ENCODE measurements at regions not wholly inside any gene's neighbourhood (a gene's known extent, or its start where the extent isn't known, plus 50 kb on each side); places are given as distances from the start of the nearest gene placed in this dataset.

- no peak for TF ChIP-seq POLR2AphosphoS5 (IDR thresholded peaks at IDR 0.05; ENCODE audit: low read depth, low read length)
- TF ChIP-seq CTCF (IDR thresholded peaks at IDR 0.05 in 2 of 3, conservative IDR thresholded peaks at IDR 0.05 in 1 of 3; ENCODE audit: borderline replicate concordance in 1 of 3, insufficient read depth in 1 of 3, low read depth in 2 of 3, low read length in 2 of 3) = no peak
- no peak for TF ChIP-seq MAX (IDR thresholded peaks at IDR 0.05)
- no peak for TF ChIP-seq CEBPB (IDR thresholded peaks at IDR 0.05; ENCODE audit: low read depth)
- no peak for TF ChIP-seq YY1 (IDR thresholded peaks at IDR 0.05; ENCODE audit: extremely low read depth, insufficient replicate concordance, low read depth, low read length)
- no peak for TF ChIP-seq POLR2A (IDR thresholded peaks at IDR 0.05; ENCODE audit: borderline replicate concordance, extremely low read depth, insufficient read depth, insufficient read length)
- TF ChIP-seq EZH2 (IDR thresholded peaks at IDR 0.05) = no peak
- TF ChIP-seq EZH2phosphoT487 (IDR thresholded peaks at IDR 0.05; ENCODE audit: borderline replicate concordance) = no peak
- no peak for TF ChIP-seq SP1 (IDR thresholded peaks at IDR 0.05; ENCODE audit: low read depth)
These were observed 62.7 kb upstream of the KLF7 start for GRCh38 chr2:207228402-207228801.
